ENCODE measurements at regions not wholly inside any gene's neighbourhood (a gene's known extent, or its start where the extent isn't known, plus 50 kb on each side); places are given as distances from the start of the nearest gene placed in this dataset.

DNA sequence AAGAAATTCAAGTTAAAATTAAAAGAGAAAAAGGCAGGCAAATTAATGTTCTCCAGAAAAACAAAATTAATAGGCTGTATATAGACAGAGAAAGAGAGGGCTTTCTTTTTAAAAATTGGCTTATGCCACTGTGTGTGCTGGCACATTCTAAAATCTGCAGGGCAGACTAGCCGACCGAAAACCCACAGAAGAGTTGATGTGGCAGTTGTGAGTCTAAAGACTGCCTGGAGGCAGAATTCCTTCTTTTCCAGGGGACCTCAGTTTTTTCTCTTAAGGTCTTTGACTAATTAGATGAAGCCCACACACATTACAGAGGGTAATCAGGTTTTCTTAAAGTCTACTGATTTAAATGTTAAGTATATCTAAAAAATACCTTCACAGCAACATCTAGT, 85.7 kb downstream of the GJA1 start:
- intact Hi-C loops (cut with DNase I): no loop called here
- Histone ChIP-seq H3K27me3 (no peaks in the 10 kb centered on the region), H3K4me3 (replicated peaks in 1 of 3) (no peak overlapping the region), H3K4me1 (peaks cover 26 to 32% of the 10 kb centered on the region in 2 donors), H3K27ac (peak overlapping the region; percentile 93 to 94 (median 93)), H3K36me3 (no peaks in the 10 kb centered on the region), H3K9me3 (no peaks in the 10 kb centered on the region)
- DNase-seq: no peak
- TF ChIP-seq, protein P1, sequence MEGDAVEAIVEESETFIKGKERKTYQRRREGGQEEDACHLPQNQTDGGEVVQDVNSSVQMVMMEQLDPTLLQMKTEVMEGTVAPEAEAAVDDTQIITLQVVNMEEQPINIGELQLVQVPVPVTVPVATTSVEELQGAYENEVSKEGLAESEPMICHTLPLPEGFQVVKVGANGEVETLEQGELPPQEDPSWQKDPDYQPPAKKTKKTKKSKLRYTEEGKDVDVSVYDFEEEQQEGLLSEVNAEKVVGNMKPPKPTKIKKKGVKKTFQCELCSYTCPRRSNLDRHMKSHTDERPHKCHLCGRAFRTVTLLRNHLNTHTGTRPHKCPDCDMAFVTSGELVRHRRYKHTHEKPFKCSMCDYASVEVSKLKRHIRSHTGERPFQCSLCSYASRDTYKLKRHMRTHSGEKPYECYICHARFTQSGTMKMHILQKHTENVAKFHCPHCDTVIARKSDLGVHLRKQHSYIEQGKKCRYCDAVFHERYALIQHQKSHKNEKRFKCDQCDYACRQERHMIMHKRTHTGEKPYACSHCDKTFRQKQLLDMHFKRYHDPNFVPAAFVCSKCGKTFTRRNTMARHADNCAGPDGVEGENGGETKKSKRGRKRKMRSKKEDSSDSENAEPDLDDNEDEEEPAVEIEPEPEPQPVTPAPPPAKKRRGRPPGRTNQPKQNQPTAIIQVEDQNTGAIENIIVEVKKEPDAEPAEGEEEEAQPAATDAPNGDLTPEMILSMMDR (IDR thresholded peaks at IDR 0.05): no peak
- TF ChIP-seq POLR2A (IDR thresholded peaks at IDR 0.05): no peak
- 73 to 87% methylated on average over 2 of the region's 2 CpGs for WGBS, 2 donors

DNA sequence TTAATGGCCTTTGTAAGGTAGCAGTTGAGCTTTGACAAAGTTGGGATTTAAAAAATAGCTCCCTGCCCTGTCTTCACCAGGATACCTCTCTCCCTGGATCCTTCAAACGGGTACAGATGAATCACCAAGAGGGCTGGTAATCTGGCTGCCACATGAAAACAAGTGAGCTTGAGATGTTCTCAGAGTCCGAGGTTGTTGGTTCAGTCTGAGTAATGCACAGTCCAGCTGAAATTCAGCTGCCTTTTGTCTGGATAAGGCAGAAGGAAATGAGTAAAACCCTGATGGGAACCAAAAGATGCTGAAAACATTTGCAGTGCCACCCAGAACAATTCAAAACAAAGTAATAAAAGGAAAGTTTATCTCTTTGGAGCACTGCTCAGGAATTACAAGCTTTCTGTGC, 86.8 kb downstream of the GJA1 start:
- H3K4me1 ChIP-seq: peaks cover 26 to 32% of the 10 kb centered on the region in 2 donors
- H3K4me3 ChIP-seq (replicated peaks in 1 of 3): no peak overlapping the region
- no peaks in the 10 kb centered on the region for H3K9me3 ChIP-seq
- H3K27ac ChIP-seq: peak overlapping the region; percentile 93 to 94 (median 93)
- no peaks in the 10 kb centered on the region for H3K27me3 ChIP-seq
- 14 to 18% methylated on average over 2 of the region's 2 CpGs for WGBS, 2 donors
- intact Hi-C loops (cut with DNase I): no loop called here
- H3K36me3 ChIP-seq: no peaks in the 10 kb centered on the region
- TF ChIP-seq, protein P1 (IDR thresholded peaks at IDR 0.05): no peak
- TF ChIP-seq POLR2A (IDR thresholded peaks at IDR 0.05): peak in 1 of 2 donors; percentile 67
- peak; percentile 57 to 58 for DNase-seq

DNA sequence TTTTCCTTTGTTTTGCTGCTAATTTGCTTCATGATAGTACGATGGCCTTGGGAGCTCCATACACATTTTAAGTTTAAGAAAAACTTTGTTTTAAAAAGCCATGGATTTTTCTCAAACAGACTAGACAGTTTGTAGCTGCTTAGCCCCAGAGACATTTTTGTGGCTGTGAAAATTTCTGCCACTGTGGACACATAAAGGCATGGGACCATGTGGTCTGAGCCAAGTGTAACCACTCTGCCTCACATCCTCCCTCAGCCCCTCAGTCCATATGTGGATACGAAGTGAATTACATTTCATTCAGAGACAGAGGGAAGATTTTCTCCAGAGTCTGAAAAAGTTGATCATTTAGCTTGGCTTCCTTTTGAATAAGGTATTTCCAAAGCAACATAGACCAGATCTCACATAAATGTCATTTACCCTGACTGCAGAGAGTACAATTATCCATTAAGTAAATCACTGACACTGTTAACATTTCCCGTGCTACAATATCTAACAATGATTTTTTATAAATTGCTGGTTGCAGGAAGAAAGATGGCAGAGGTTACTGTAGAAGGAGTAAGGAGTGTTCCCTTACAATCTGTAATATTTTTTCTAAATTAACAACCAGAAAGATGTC, 87.4 kb downstream of the GJA1 start:
- intact Hi-C loops (cut with DNase I): no loop called here
- 88 to 91% methylated on average over 3 of the region's 3 CpGs for WGBS, 2 donors

DNA sequence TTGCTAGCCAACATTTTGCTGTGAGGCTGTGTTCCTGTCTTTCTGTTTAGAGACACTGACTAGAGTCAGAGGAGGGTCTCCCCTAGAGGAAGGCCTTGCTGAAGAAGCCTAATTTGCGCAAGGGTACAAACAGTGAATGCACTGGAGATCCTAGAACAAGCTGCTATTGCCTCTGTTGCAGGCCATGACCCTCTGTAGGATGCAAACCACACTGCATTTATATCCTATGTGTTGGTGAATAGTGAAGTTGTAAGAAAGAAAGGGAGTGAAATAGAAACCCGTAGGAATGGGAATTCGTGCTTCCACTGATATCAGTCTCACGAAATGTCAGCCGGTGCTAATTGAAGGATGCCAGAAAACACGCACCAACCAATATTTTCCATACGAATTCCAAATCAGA, 88.2 kb downstream of the GJA1 start:
- Histone ChIP-seq H3K9me3 (no peaks in the 10 kb centered on the region), H3K27me3 (no peaks in the 10 kb centered on the region), H3K27ac (peak overlapping the region in 1 of 3 donors; percentile 93), H3K4me1 (peaks cover 26 to 29% of the 10 kb centered on the region in 2 donors), H3K4me3 (replicated peaks in 1 of 3) (no peak overlapping the region), H3K36me3 (no peaks in the 10 kb centered on the region)
- DNase-seq: no peak
- WGBS, 2 donors: 83 to 92% methylated on average over 7 of the region's 7 CpGs
- intact Hi-C loops (cut with DNase I): no loop called here
- no peak for TF ChIP-seq POLR2A (IDR thresholded peaks at IDR 0.05)
- TF ChIP-seq, protein P1 (IDR thresholded peaks at IDR 0.05): no peak

More for the DNA sequence above, 87.4 kb downstream of the GJA1 start:
- peaks cover 26 to 32% of the 10 kb centered on the region in 2 donors for H3K4me1 ChIP-seq
- H3K9me3 ChIP-seq: no peaks in the 10 kb centered on the region
- TF ChIP-seq, protein P1 (IDR thresholded peaks at IDR 0.05): no peak
- TF ChIP-seq POLR2A (IDR thresholded peaks at IDR 0.05): no peak
- no peak overlapping the region for H3K4me3 ChIP-seq (replicated peaks in 1 of 3)
- no peak for DNase-seq
- no peaks in the 10 kb centered on the region for H3K27me3 ChIP-seq
- peak overlapping the region; percentile 93 to 94 (median 93) for H3K27ac ChIP-seq
- no peaks in the 10 kb centered on the region for H3K36me3 ChIP-seq

DNA sequence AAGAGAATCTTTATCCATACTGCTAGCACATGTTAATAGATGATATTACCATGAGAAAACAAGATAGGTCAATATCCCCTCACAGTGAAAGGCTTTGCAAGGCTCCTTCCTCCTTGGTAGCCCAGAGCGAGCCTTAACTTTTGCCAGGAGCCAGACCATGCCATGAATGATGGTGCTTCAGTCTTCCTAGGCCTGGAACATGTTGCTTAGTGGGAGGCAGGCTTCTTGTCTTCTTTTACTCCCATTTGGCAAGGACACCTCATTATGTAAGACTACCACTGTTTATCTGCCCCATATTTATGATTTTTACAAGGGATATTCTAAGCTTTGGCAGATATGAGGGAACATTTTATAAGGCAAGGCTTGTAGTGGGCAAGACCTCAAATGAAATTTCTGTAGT, 90.8 kb downstream of the GJA1 start:
- no peaks in the 10 kb centered on the region for H3K9me3 ChIP-seq
- 90 to 94% methylated on average over 1 of the region's 1 CpG for WGBS, 2 donors
- H3K4me3 ChIP-seq (replicated peaks in 1 of 3): no peak overlapping the region
- no peak for TF ChIP-seq POLR2A (IDR thresholded peaks at IDR 0.05)
- TF ChIP-seq, protein P1 (IDR thresholded peaks at IDR 0.05): no peak
- H3K27ac ChIP-seq: no peak overlapping the region
- intact Hi-C loops (cut with DNase I): no loop called here
- no peaks in the 10 kb centered on the region for H3K27me3 ChIP-seq
- DNase-seq: no peak
- no peaks in the 10 kb centered on the region for H3K36me3 ChIP-seq
- H3K4me1 ChIP-seq: peaks cover 16 to 19% of the 10 kb centered on the region in 2 donors

All from thyroid gland (tissue), 4 donors.